GM18858 (cell line): ENCODE measurements at regions not wholly inside any gene's neighbourhood (a gene's known extent, or its start where the extent isn't known, plus 50 kb on each side); places are given as distances from the start of the nearest gene placed in this dataset.

Experiments used
- ATAC-seq: cut with Tn5 transposase; IDR thresholded peaks from one replicate; pipeline ENCODE4 v1.9.1; 2021; ENCODE audit not compliant: unreplicated experiment

- no peak for ATAC-seq
Measured at GRCh38 chr14:26765768-26766520, 168.1 kb upstream of the NOVA1 start.

- no peak for ATAC-seq
Measured at GRCh38 chr14:26766726-26767125, 168.9 kb upstream of the NOVA1 start.

GRCh38 chr14:26773906-26774593 lies 176.2 kb upstream of the NOVA1 start:
- no peak for ATAC-seq

- ATAC-seq: no peak
Measured at GRCh38 chr14:26775765-26776563, 178.1 kb upstream of the NOVA1 start.

- ATAC-seq: no peak
Measured at GRCh38 chr14:26791117-26791806, 193.4 kb upstream of the NOVA1 start.

- no peak for ATAC-seq
Measured at GRCh38 chr14:26794731-26795130, 196.9 kb upstream of the NOVA1 start.

- ATAC-seq: no peak
Measured at GRCh38 chr14:26808407-26808806, 210.6 kb upstream of the NOVA1 start.

- ATAC-seq: no peak
Measured at GRCh38 chr14:26810631-26811030, 212.8 kb upstream of the NOVA1 start.

GRCh38 chr14:26811756-26812305 lies 214.0 kb upstream of the NOVA1 start:
- ATAC-seq: no peak

GRCh38 chr14:26820138-26820537 lies 222.3 kb upstream of the NOVA1 start:
- no peak for ATAC-seq

- no peak for ATAC-seq
Measured at GRCh38 chr14:26820572-26820971, 222.7 kb upstream of the NOVA1 start.

GRCh38 chr14:26828741-26829140 lies 230.9 kb upstream of the NOVA1 start:
- no peak for ATAC-seq

- no peak for ATAC-seq
Measured at GRCh38 chr14:26833621-26834176, 235.9 kb upstream of the NOVA1 start.

GRCh38 chr14:26835979-26836570 lies 238.2 kb upstream of the NOVA1 start:
- ATAC-seq: no peak

GRCh38 chr14:26839481-26839880 lies 241.6 kb upstream of the NOVA1 start:
- no peak for ATAC-seq

- ATAC-seq: no peak
Measured at GRCh38 chr14:26841326-26841725, 243.5 kb upstream of the NOVA1 start.

- no peak for ATAC-seq
Measured at GRCh38 chr14:26841920-26842741, 244.3 kb upstream of the NOVA1 start.

- ATAC-seq: no peak
Measured at GRCh38 chr14:26845151-26845818, 247.5 kb upstream of the NOVA1 start.

- no peak for ATAC-seq
Measured at GRCh38 chr14:26846388-26846787, 248.6 kb upstream of the NOVA1 start.
